ENCODE measurements at regions not wholly inside any gene's neighbourhood (a gene's known extent, or its start where the extent isn't known, plus 50 kb on each side); places are given as distances from the start of the nearest gene placed in this dataset.

DNA sequence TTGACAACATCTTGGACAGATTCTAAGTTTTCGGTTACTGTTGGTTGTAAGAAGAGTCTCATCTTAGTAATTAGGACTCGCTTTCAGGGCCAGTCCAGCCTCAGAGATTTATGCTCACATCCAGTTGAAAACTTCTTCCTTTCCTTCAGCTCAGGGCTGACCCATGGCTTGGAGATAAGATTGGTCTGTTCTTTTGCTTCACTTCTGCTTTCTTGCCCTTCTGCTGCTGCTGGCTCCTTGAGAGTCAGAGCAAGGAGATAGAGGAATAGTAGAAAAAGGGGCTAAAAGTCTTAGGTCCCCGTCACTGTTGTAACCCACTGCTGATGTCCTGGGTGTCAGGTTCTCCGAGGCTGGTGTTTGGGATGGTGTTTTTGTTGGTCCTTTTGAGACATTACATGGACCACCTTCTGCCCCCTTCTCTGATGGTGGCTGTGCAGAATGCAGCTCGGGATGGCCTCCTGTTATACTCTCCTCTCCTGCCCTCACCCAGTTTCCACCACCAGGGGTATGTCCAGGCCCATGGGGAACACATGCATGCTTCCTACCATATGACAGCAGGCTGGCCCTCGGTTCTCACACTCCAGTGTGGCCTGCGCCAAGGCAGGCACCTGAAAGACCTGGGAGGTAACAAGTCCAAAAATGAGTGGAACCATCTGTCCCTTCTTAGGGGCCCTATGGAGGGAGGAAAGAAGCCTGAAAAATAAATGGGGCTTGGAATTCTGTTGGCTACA, 67.8 kb upstream of the PCBD1 start:
- Histone ChIP-seq H3K27me3 (replicated peaks; ENCODE audit: control insufficient read depth, insufficient read depth, low read length) (peaks cover 79% of the 10 kb centered on the region), H3K4me1 (ENCODE audit: control insufficient read depth, insufficient read depth, low read length) (no peaks in the 10 kb centered on the region), H3K9ac (ENCODE audit: low read length) (no peak overlapping the region), H3K9me3 (ENCODE audit: control insufficient read depth, low read length) (no peaks in the 10 kb centered on the region), H3K36me3 (ENCODE audit: control insufficient read depth, insufficient read depth, low read length, severe bottlenecking) (no peaks in the 10 kb centered on the region), H3K4me3 (ENCODE audit: low read length) (no peak overlapping the region)
- no peak for DNase-seq (ENCODE audit: low read depth)

- H3K27me3 ChIP-seq (replicated peaks; ENCODE audit: control insufficient read depth, insufficient read depth, low read length), result peaks cover 79% of the 10 kb centered on the region
- H3K4me1 ChIP-seq (ENCODE audit: control insufficient read depth, insufficient read depth, low read length), result no peaks in the 10 kb centered on the region
- DNase-seq (ENCODE audit: low read depth), result no peak
- no peaks in the 10 kb centered on the region for H3K36me3 ChIP-seq (ENCODE audit: control insufficient read depth, insufficient read depth, low read length, severe bottlenecking)
- H3K9me3 ChIP-seq (ENCODE audit: control insufficient read depth, low read length), result no peaks in the 10 kb centered on the region
- no peak overlapping the region for H3K4me3 ChIP-seq (ENCODE audit: low read length)
- no peak overlapping the region for H3K9ac ChIP-seq (ENCODE audit: low read length)
Measured at GRCh38 chr10:70958396-70958795, 70.0 kb upstream of the PCBD1 start.

GRCh38 chr10:70960316-70960715, 72.0 kb upstream of the PCBD1 start:
- Histone ChIP-seq H3K4me3 (ENCODE audit: low read length) (no peak overlapping the region), H3K9me3 (ENCODE audit: control insufficient read depth, low read length) (no peaks in the 10 kb centered on the region), H3K27me3 (replicated peaks; ENCODE audit: control insufficient read depth, insufficient read depth, low read length) (peaks cover 78% of the 10 kb centered on the region), H3K9ac (ENCODE audit: low read length) (no peak overlapping the region), H3K36me3 (ENCODE audit: control insufficient read depth, insufficient read depth, low read length, severe bottlenecking) (no peaks in the 10 kb centered on the region), H3K4me1 (ENCODE audit: control insufficient read depth, insufficient read depth, low read length) (no peaks in the 10 kb centered on the region)
- DNase-seq (ENCODE audit: low read depth), result no peak

DNA sequence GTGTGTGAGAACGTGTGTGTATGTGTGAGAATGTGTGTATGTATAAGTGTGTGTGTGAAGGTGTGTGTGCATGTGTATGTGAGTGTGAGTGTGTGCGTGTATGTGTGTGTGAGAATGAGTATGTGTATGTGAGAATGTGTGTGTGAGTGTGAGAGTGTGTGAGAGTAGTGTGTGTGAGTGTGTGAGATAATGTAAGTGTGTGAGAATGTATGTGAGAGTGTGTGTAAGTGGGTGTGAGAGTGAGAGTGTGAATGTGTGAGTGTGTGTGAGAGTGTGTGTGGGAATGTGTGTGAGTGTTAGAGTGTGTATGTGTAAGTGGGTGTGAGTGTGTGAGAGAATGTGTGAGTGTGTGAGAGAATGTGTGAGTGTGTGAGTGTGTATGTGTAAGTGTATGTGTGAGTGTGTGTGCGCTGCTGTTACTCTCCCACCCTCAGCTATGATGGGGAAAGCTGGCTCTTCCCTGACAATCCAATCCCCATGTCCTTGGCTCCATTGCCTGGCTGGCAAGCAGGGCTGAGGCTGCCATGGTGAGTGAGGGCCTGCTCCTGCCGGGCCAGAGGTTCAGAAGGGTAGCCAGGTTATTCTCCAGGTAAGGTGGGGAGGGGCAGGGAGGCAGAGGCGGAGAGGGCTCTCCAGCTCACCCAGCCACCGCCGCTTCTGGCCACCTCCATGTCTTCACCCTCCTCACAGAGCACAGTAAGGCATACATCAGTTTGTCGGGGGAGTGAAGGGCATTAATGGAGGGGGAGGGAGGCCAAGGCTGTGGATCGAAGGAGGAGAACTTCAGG, 72.6 kb upstream of the PCBD1 start:
- DNase-seq (ENCODE audit: low read depth), result no peak
- H3K9me3 ChIP-seq (ENCODE audit: control insufficient read depth, low read length), result no peaks in the 10 kb centered on the region
- H3K4me1 ChIP-seq (ENCODE audit: control insufficient read depth, insufficient read depth, low read length), result no peaks in the 10 kb centered on the region
- no peak overlapping the region for H3K9ac ChIP-seq (ENCODE audit: low read length)
- H3K36me3 ChIP-seq (ENCODE audit: control insufficient read depth, insufficient read depth, low read length, severe bottlenecking), result no peaks in the 10 kb centered on the region
- H3K27me3 ChIP-seq (replicated peaks; ENCODE audit: control insufficient read depth, insufficient read depth, low read length), result peaks cover 78% of the 10 kb centered on the region
- H3K4me3 ChIP-seq (ENCODE audit: low read length), result no peak overlapping the region

- Histone ChIP-seq H3K4me3 (ENCODE audit: low read length) (no peak overlapping the region), H3K9me3 (ENCODE audit: control insufficient read depth, low read length) (no peaks in the 10 kb centered on the region), H3K27me3 (replicated peaks; ENCODE audit: control insufficient read depth, insufficient read depth, low read length) (peaks cover 74% of the 10 kb centered on the region), H3K4me1 (ENCODE audit: control insufficient read depth, insufficient read depth, low read length) (no peaks in the 10 kb centered on the region), H3K36me3 (ENCODE audit: control insufficient read depth, insufficient read depth, low read length, severe bottlenecking) (no peaks in the 10 kb centered on the region), H3K9ac (ENCODE audit: low read length) (no peak overlapping the region)
- DNase-seq (ENCODE audit: low read depth), result no peak
Measured at GRCh38 chr10:70962686-70963085, 74.3 kb upstream of the PCBD1 start.

DNA sequence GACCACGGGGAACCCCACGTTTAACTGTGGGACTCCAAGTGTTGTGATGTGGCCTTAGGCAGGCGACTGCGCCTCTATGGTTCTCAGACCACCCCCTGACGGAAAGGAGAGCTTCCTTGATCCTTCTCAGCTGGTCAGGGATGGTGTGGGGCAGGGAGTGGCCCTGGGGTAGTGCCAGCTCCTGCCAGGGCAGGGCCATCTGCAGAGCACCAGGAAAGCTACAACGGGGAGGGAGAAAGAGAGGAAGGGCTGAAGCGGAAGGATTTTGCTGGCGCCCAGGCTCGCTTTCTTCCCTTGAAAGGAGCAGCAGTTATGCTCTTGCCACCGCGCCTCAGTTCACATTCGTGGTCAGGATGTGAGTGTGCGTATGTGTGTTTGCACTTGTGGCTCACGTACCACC, 74.9 kb upstream of the PCBD1 start:
- Histone ChIP-seq H3K9ac (ENCODE audit: low read length) (no peak overlapping the region), H3K36me3 (ENCODE audit: control insufficient read depth, insufficient read depth, low read length, severe bottlenecking) (no peaks in the 10 kb centered on the region), H3K27me3 (replicated peaks; ENCODE audit: control insufficient read depth, insufficient read depth, low read length) (peaks cover 78% of the 10 kb centered on the region), H3K9me3 (ENCODE audit: control insufficient read depth, low read length) (no peaks in the 10 kb centered on the region), H3K4me3 (ENCODE audit: low read length) (no peak overlapping the region), H3K4me1 (ENCODE audit: control insufficient read depth, insufficient read depth, low read length) (no peaks in the 10 kb centered on the region)
- no peak for DNase-seq (ENCODE audit: low read depth)

- H3K27me3 ChIP-seq (replicated peaks; ENCODE audit: control insufficient read depth, insufficient read depth, low read length), result peaks cover 80% of the 10 kb centered on the region
- H3K9me3 ChIP-seq (ENCODE audit: control insufficient read depth, low read length), result no peaks in the 10 kb centered on the region
- no peaks in the 10 kb centered on the region for H3K4me1 ChIP-seq (ENCODE audit: control insufficient read depth, insufficient read depth, low read length)
- no peak overlapping the region for H3K9ac ChIP-seq (ENCODE audit: low read length)
- no peak for DNase-seq (ENCODE audit: low read depth)
- no peak overlapping the region for H3K4me3 ChIP-seq (ENCODE audit: low read length)
- H3K36me3 ChIP-seq (ENCODE audit: control insufficient read depth, insufficient read depth, low read length, severe bottlenecking), result no peaks in the 10 kb centered on the region
Measured at GRCh38 chr10:70964245-70964644, 75.9 kb upstream of the PCBD1 start.

GRCh38 chr10:70964881-70965280, 76.5 kb upstream of the PCBD1 start:
- H3K36me3 ChIP-seq (ENCODE audit: control insufficient read depth, insufficient read depth, low read length, severe bottlenecking), result no peaks in the 10 kb centered on the region
- DNase-seq (ENCODE audit: low read depth), result no peak

DNA sequence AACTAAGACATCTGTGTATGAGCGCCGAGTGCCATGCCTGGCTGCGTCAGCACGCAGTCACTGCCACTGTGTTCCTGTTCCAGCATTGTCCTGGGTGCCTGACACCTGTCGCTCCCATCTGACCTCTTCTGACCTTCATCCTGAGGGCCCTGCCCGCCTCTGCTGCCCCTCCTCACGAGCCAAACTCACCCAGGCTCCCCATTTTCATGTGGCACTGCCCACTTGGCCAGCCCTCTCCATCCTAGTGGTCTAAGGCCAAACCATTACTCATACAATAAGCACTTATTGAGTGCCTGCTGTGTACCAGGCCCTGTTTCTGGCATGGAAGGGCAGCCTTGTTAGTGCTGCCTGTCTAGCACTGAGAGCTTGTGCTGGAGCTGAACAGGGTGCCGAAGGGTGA, 77.2 kb upstream of the PCBD1 start:
- H3K4me1 ChIP-seq (ENCODE audit: control insufficient read depth, insufficient read depth, low read length), result no peaks in the 10 kb centered on the region
- H3K27me3 ChIP-seq (replicated peaks; ENCODE audit: control insufficient read depth, insufficient read depth, low read length), result peaks cover 79% of the 10 kb centered on the region
- H3K9me3 ChIP-seq (ENCODE audit: control insufficient read depth, low read length), result peaks cover 3% of the 10 kb centered on the region
- no peak overlapping the region for H3K4me3 ChIP-seq (ENCODE audit: low read length)
- DNase-seq (ENCODE audit: low read depth), result no peak
- no peak overlapping the region for H3K9ac ChIP-seq (ENCODE audit: low read length)
- H3K36me3 ChIP-seq (ENCODE audit: control insufficient read depth, insufficient read depth, low read length, severe bottlenecking), result no peaks in the 10 kb centered on the region

More at GRCh38 chr10:70964881-70965280, 76.5 kb upstream of the PCBD1 start:
- no peak overlapping the region for H3K4me3 ChIP-seq (ENCODE audit: low read length)
- no peaks in the 10 kb centered on the region for H3K4me1 ChIP-seq (ENCODE audit: control insufficient read depth, insufficient read depth, low read length)
- H3K9me3 ChIP-seq (ENCODE audit: control insufficient read depth, low read length), result no peaks in the 10 kb centered on the region
- peaks cover 76% of the 10 kb centered on the region for H3K27me3 ChIP-seq (replicated peaks; ENCODE audit: control insufficient read depth, insufficient read depth, low read length)
- H3K9ac ChIP-seq (ENCODE audit: low read length), result no peak overlapping the region

GRCh38 chr10:70966646-70967553, 78.5 kb upstream of the PCBD1 start:
- Histone ChIP-seq H3K27me3 (replicated peaks; ENCODE audit: control insufficient read depth, insufficient read depth, low read length) (peaks cover 74% of the 10 kb centered on the region), H3K4me3 (ENCODE audit: low read length) (no peak overlapping the region), H3K36me3 (ENCODE audit: control insufficient read depth, insufficient read depth, low read length, severe bottlenecking) (no peaks in the 10 kb centered on the region), H3K4me1 (ENCODE audit: control insufficient read depth, insufficient read depth, low read length) (no peaks in the 10 kb centered on the region), H3K9me3 (ENCODE audit: control insufficient read depth, low read length) (peaks cover 15% of the 10 kb centered on the region), H3K9ac (ENCODE audit: low read length) (no peak overlapping the region)
- no peak for DNase-seq (ENCODE audit: low read depth)
